GM18508 (cell line): ENCODE measurements at regions not wholly inside any gene's neighbourhood (a gene's known extent, or its start where the extent isn't known, plus 50 kb on each side); places are given as distances from the start of the nearest gene placed in this dataset.

Experiments used
- ATAC-seq: cut with Tn5 transposase; IDR thresholded peaks from one replicate; pipeline ENCODE4 v1.9.1; 2021; ENCODE audit warnings: moderate number of reproducible peaks; ENCODE audit not compliant: insufficient read depth, unreplicated experiment

- no peak for ATAC-seq
Observed at GRCh38 chr15:38646716-38647115, 82.1 kb upstream of the RASGRP1 start.

GRCh38 chr15:38647683-38648082 lies 83.1 kb upstream of the RASGRP1 start:
- no peak for ATAC-seq

- no peak for ATAC-seq
Observed at GRCh38 chr15:38648121-38648843, 83.7 kb upstream of the RASGRP1 start.

GRCh38 chr15:38650384-38650783 lies 85.8 kb upstream of the RASGRP1 start:
- ATAC-seq, result no peak

GRCh38 chr15:38650936-38651327 lies 86.3 kb upstream of the RASGRP1 start:
- ATAC-seq, result no peak

- ATAC-seq, result no peak
Observed at GRCh38 chr15:38651328-38652038, 86.9 kb upstream of the RASGRP1 start.

GRCh38 chr15:38652183-38652794 lies 87.7 kb upstream of the RASGRP1 start:
- ATAC-seq, result no peak

GRCh38 chr15:38652998-38653397 lies 88.4 kb upstream of the RASGRP1 start:
- ATAC-seq, result no peak

GRCh38 chr15:38658431-38658830 lies 93.8 kb upstream of the RASGRP1 start:
- no peak for ATAC-seq

GRCh38 chr15:38660738-38661137 lies 96.1 kb upstream of the RASGRP1 start:
- ATAC-seq, result no peak

- no peak for ATAC-seq
Observed at GRCh38 chr15:38662033-38662802, 97.6 kb upstream of the RASGRP1 start.

- no peak for ATAC-seq
Observed at GRCh38 chr15:38662805-38663204, 98.2 kb upstream of the RASGRP1 start.

GRCh38 chr15:38665586-38666305 lies 101.1 kb upstream of the RASGRP1 start:
- ATAC-seq, result no peak

GRCh38 chr15:38666865-38667510 lies 102.4 kb upstream of the RASGRP1 start:
- ATAC-seq, result no peak

- no peak for ATAC-seq
Observed at GRCh38 chr15:38667890-38668850, 103.6 kb upstream of the RASGRP1 start.

GRCh38 chr15:38668898-38669391 lies 104.3 kb upstream of the RASGRP1 start:
- no peak for ATAC-seq

- peak; percentile 31 for ATAC-seq
Observed at GRCh38 chr15:38670128-38671005, 105.8 kb upstream of the RASGRP1 start.
